ENCODE measurements at regions not wholly inside any gene's neighbourhood (a gene's known extent, or its start where the extent isn't known, plus 50 kb on each side); places are given as distances from the start of the nearest gene placed in this dataset.

DNA sequence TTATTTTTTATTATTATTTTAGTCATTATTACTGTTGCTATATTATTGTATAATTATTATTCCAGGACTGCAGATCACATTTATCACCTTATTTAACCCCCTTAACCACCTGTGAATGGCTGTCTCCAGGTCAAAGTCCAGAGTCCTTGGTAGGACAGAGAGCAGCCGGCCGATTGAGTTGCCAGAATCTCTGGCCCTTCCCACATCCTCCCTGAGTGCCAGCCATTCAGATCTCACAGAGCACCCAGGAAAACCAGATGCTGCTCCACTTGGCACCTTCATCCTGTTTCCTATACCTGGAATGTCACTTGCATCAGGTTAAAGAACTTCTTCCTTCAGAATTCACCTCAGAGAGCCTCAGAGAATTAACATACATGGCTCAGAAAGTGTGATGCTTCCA lies 101.1 kb downstream of the ELAPOR2 start:
- TF ChIP-seq, protein P1, sequence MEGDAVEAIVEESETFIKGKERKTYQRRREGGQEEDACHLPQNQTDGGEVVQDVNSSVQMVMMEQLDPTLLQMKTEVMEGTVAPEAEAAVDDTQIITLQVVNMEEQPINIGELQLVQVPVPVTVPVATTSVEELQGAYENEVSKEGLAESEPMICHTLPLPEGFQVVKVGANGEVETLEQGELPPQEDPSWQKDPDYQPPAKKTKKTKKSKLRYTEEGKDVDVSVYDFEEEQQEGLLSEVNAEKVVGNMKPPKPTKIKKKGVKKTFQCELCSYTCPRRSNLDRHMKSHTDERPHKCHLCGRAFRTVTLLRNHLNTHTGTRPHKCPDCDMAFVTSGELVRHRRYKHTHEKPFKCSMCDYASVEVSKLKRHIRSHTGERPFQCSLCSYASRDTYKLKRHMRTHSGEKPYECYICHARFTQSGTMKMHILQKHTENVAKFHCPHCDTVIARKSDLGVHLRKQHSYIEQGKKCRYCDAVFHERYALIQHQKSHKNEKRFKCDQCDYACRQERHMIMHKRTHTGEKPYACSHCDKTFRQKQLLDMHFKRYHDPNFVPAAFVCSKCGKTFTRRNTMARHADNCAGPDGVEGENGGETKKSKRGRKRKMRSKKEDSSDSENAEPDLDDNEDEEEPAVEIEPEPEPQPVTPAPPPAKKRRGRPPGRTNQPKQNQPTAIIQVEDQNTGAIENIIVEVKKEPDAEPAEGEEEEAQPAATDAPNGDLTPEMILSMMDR (IDR thresholded peaks at IDR 0.05): no peak
- TF ChIP-seq EZH2 (IDR thresholded peaks at IDR 0.05): no peak
- no peak for TF ChIP-seq EZH2phosphoT487 (IDR thresholded peaks at IDR 0.05)
